ENCODE measurements at regions not wholly inside any gene's neighbourhood (a gene's known extent, or its start where the extent isn't known, plus 50 kb on each side); places are given as distances from the start of the nearest gene placed in this dataset.

DNA sequence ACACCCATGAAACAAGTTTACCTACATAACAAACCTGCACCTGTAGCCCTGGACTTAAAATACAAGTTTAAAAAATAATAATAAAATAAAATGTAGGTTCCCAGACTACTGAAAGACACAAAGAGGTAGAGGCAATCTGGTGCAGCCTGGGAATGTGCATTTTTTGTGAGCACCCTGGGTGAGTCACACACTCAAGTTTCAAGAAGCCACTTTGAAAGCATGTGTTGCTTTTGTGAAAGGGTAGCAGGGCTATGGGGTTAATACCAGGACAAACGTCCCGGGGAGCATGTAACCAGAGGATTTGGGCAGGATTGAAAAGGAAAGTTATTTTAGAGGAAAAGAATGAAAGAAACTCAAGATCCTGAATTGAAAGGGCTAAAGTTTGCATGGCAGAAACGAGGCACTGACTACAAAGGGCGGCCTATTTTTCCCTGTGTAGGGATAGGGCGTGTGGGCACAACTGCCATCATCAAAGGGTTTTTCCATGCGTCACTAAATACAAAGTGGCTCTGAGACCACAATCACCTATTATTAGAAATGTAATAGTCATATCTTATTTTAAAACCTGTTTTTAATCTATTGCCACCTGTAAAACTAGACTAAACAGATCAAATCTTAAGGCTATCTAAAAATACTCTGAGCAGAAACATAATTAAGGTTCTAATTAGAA, 314.9 kb downstream of the COG6 start:
- no peak for DNase-seq (ENCODE audit: low read depth)

DNA sequence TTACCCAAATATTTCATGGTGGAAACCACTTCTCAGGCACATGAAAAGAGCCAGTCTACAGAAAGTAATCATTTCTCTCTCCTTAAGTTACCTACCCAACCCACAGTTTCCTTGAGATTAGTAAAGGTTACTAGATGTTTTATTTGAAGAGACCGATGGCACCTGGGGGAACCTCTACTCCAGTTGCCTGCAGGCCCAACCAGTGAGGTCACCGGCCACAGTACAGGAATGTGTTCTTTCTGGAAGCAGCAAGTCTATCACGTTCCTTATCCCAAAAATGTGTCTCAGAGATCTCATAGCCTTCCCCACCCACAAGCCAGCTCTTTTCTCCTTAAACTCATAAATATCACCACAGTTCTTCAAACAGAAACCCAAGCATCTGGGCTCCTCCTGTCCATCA, 316.1 kb downstream of the COG6 start:
- DNase-seq (ENCODE audit: low read depth) = no peak

DNA sequence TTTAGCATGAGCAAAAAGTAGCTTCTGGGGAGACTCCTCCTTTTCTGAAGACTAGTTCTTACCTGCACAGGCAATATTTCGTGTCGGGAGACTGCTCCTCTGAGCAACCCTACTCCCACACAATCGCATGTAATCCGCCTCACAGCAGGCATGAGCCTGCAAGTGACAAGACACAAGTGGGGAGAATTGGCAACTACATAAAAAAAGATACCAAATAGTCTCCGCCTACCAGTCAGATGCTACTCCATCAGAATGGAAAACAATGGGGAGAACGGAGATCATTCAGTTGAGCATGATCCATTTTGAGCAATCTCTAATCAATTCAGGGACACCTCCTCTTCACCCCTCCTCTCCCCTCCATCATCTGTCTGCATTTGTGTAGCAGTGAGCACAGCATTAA, 321.0 kb downstream of the COG6 start:
- no peak for DNase-seq (ENCODE audit: low read depth)

DNA sequence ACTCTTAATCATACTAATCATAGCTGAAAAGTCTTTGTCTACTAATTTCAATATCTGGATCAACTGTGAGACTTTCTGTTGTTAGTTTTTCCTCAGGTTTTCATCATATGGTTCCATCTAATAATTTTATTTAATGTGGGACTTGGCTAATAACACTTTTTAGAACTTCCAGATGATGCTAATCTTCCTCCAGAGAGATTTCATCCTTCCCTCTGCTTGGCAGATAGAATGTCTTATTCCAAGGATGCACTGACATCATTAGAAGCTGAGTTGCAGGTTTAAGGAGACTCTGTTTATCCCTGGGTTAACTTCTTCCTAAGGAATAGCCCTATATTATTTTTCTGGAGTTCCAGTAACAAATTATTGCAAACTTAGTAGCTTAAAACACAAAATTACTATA, 325.6 kb downstream of the COG6 start:
- no peak for DNase-seq (ENCODE audit: low read depth)

DNA sequence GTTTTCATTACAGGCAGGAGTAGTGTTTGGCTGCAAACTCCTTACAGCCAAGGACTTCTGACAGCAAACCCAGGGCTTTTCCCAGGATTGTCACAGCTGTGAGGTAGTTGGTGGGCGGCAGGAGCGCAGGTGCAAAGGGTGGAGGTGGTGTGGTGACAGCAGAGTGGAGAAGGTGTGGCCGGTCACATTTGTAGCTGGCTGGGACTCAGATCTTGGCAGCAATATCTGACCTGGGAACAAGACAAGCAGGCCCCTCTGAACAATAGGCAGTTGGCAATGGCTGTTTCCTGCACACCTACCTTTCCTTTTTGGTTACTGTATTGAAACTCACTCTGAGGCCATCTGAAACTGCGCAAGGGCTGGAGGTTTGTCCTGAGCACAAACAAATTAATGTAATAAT, 327.3 kb downstream of the COG6 start:
- no peak for DNase-seq (ENCODE audit: low read depth)

DNA sequence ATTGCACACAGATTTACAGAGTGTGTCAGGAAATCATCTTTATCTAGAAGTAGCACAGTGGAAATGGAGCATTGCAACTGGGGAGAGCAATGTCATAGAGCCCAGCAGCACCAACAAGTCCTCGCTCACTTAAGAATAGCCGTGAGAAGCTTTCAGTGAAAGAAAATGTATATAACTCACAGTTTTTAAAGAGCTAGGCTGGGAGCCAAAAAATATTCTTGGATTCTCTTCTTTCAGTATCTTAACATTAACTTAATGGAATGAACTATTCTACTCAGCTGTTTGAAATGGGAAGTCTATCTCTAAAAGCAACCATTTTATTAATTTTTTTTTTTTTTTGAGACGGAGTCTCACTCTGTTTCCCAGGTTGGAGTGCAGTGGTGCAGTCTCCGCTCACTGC, 329.6 kb downstream of the COG6 start:
- no peak for DNase-seq (ENCODE audit: low read depth)

DNA sequence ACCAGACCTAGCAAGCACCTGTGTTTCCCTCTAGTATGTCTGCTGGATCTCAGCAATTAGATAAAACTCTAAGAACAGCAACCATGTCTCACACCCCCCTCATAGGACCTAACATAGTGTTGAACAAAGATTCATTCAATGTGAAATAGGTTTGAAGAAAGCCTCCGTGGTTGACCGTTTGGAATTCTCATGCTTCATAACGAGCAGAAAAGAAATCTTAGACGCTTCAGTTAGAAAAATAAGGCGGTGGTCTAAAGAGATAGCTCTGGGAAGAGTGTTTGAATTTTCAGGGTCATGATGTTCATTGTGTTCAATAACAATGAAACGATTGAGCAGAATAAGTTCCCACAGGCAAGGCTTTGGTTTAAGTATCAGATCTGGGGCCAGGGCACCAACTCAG, 332.9 kb downstream of the COG6 start:
- DNase-seq (ENCODE audit: low read depth) = no peak

DNA sequence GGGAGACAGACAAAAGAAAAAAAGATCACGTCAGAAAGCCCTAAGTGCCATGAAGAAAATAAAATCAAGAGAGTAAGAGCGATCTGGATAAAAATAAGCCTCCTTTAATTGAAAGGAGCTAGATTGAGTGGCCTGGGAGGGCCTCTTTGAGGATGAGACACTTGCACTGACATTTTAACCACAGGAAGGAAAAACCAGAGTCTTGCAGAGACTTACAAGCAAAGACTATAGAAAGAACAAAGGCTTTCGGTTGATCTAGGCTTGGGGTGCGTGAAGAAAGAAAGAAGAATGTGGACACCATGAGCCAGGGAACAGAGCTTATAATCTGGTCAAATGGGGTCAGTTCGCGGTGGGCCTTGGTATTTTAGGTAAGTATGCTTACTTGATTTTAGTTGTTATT, 342.7 kb downstream of the COG6 start:
- no peak for DNase-seq (ENCODE audit: low read depth)

DNA sequence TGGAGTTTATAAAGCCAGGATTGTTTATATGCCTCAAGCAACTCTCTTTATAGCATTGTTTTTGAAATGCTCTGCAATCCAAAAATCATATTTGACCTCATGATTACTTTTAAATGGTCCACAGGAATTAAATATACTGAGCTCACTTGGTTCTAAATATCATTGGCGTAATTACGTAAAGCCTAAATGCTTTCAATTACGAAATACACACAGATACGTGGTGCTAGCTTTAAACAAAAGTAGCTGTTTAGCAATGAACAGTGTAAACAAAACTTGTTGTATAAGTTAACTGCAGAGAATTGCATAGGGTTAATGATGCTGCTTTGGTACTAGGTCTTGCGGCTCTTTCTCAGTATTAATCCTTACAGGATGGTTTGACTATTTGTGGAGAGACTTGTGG, 346.6 kb downstream of the COG6 start:
- no peak for DNase-seq (ENCODE audit: low read depth)

DNA sequence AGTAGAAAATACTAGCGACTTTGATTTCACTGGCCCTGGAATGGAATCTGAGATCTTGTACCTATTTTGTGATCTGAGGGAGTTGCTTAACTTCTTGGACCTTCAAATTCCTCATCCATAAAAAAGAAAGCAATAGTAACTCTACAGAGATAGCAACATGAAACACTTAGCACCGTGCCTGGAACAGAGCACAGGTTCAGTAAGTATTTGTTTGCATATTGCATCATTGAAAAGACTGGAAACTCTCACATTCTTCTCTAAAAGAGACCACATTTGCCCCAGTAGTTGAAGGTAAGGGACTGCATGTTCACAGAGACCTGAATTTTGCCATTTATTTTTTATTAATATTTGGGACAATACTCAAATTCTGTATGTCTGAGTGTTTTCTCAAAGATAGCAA, 358.1 kb downstream of the COG6 start:
- no peak for DNase-seq (ENCODE audit: low read depth)

DNA sequence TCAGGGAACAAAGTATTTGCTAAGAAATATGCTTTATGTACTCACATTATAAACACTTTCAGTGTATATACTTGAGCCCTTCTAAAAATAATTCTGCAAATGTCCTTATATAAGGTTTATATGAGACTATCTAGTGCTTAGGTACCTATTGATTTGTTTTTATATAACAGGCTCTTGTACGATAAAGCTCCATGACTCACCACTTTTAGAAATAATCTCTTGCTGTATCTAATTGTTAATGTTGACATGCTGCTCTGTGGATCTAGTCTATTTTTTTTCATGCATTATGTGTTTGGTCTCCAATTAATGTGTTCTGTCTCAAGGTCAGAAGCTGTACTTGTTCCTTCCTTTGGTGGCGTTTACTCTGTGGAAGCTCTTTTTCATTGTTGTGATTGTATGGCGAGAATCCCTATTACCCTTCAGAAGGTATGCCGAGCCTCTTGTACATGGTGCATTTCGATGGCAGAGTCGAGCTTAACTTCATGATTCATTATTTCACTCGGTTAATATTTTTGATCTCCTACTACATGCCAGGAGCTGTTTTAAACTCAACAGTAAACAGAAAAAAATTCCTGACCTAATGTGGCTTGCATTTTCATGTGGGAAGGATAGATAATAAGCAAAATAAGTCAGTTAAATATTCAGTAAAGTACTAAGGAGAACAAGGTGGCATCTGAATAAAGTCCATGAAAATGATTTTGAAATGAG, 361.6 kb downstream of the COG6 start:
- DNase-seq (ENCODE audit: low read depth) = no peak

DNA sequence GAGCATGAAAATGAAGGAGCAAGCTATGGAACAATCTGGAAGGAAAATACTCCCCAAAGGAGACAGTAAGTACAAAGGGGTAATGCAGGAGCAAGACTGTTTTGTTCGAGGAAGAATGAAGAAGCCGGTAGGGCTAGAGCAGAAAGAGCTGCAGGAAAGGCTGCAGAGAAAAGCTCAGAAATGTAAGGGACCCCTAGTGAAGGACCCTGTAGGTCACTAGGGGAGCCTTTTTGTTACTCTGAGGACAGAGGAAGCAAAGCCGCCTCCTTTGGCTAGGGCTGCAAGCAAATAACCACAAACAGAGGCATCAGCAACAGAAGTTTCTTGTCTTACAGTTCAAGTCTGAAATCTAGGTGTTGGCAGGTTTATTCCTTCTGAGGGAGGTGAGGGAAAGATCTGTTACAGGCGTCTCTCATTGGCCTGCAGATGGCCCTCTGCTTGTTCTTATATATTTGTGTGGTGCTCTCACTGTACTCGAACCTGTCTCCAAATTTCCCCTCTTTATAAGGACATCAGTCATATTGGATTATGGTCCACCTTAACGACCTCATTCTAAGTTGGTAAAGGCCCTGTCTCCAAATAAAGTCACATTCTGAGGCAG, 362.3 kb downstream of the COG6 start:
- DNase-seq (ENCODE audit: low read depth) = no peak

DNA sequence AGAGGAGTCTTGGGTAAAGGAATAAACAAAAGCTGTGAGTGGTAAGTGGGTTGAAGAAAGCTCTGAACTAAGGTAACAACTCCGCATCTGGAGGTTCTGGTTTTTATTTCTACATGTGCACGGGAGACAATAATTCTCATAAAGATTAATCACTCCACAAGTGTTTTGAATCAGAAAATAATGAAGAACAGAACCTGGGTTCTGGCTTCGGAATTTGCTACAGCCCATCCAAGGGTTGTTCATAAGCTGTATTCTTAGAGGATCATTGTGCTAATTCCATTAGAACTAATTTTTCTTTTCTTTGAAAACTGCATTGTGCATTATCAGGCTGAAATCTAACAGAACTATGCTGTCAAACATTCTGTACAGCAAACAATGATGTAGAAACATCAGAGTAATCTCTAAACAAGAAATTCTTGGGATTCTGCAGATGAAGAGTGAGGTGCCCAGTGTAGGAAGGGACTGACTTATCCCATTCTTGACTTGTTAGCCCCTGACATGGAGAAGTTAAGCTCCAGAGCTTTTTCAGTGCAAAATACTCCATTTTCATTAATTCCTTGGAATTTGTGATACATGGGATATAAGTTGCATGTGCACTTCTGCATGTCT, 368.2 kb downstream of the COG6 start:
- DNase-seq (ENCODE audit: low read depth) = no peak

DNA sequence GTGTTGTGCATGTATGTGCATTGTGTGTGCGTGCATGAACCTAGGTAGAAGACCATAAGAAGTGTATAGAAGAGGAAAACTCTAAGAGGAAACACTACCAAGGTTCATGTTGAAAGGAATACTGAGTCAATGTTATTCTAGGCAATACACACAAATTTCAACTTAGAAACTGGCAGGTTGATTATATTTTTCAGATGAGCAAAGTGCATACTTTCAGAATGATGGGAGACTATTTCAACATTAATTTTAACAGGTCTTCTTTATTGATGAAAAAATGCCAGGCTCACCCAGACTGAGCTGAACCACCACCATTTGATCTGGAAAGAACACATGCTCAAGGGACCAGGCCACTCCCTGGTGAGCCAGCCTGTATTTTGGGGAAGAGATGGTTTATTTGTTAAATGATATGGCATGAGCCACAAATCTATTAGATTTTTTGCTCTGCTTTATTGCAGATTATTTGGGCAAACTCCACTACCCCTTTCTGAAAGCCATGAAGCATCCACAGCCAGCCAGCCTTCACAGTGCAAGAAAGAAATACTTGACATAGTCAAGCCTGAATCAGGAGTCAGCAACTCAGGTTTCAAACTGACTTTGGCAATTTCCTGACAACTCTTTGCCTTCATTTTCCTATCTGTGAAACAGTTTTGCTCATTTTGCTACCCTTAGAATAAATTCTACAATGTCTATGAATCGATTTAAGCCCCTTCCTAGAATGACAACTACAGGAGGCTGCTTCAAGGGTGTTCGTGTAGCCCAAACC, 368.9 kb downstream of the COG6 start:
- DNase-seq (ENCODE audit: low read depth) = no peak

DNA sequence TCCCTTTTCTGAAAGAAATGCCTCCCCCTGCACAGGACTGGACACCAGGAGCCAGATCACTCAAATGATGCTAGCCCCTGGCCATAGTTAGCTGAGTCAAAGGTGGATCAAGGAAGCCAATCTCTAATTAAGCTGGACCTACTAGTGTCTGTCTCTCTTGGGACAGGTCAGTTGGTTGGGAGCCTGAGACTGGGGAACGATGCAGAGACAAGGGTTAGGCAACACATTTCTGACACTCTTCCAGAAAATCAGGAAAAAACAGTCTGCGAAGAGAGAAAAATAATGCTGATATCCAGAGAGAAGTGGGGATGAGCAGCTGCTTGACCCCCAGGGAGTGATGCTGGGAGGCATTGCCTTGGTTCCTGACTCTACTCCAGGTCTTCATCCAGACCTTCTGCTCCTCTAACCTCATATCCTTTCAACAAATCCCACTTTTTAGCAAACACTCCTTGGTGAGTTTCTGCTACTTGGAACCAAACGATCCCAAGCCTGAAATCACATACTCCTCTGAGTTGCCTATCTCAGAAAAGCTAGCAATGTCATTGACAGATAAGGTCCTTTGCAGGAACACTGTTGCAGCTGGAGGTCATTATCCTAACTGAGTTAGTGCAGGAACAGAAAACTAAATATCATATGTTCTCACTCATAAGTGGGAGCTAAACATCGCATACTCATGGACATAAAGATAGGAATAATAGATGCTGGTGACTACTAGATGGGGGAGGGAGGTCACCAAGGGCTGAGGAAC, 369.7 kb downstream of the COG6 start:
- no peak for DNase-seq (ENCODE audit: low read depth)

DNA sequence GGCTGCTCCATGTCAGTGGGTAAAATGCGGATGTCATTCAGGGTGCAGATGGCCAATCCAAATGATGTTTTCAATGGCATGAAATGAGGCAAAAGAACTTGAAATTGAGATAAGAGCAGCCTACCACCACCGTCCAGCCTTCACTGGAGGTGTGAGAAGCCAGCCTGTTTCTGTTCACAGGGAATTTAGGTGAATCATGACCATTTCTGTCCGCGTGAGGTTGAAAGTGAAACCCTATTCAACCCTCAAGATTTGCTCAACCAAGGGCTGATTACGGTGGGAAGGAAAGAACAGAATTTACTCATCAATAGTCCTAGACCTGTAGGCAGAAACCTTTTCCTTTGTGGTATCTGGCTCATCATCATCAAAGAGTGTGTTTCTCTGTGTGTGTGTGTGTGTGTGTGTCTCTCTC, 370.7 kb downstream of the COG6 start:
- peak; percentile 48 for DNase-seq (ENCODE audit: low read depth)

DNA sequence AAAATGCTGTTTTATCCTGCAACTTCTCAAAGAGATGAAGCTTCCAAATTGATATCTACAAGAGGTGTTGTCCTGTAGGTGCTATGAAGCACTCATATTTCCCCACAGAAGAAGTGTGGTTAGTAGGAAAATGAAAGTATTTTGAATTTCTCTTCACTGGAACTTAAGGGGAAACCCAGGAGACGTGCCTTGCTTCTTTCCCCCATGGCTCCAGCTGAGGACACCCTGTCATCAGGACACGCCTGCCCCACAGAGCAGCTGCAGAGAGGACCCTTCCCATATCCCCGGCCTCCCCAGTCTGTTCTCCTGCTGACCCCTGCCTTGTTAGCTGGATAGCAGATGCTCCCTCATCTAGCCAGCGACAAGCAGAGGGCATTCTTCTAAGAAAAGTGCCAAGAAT, 371.3 kb downstream of the COG6 start:
- peak; percentile 52 for DNase-seq (ENCODE audit: low read depth)

DNA sequence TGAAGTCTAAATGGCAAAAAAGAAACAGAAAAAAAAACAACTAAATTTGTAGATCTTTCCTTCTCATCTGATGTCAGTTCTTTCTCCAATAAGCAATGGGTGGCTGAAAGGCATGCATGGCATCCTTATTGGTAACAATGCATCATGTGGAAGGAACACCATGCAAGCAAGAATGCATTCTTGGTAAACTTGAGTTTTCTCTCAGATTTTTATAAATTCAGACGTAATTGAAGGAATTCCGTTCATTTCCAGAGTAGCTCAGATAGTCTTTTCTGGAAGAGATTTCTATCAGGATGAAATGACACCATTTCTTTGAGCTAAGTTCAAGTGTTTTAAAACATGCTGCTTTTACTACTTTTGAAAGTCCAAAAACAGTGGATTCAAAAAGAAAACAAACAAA, 373.0 kb downstream of the COG6 start:
- no peak for DNase-seq (ENCODE audit: low read depth)

DNA sequence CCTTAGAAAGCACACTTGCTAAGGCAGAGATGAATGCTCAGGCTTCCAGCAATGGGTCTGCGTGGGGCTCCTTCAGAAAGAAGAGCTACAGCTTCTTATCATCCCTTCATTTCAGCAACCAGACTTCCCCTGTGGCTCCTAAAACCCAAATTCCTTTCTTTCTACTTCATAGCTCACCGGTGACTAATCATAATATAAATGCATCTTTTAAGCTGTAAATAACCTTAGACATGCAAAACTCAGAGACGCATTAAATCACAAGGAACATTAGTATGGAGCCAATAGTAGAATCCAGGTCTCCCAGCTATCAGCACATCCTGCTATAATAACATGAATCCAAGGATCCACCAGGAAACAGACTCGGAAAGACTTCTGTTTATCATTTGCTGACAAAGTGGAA, 375.6 kb downstream of the COG6 start:
- DNase-seq (ENCODE audit: low read depth) = no peak

DNA sequence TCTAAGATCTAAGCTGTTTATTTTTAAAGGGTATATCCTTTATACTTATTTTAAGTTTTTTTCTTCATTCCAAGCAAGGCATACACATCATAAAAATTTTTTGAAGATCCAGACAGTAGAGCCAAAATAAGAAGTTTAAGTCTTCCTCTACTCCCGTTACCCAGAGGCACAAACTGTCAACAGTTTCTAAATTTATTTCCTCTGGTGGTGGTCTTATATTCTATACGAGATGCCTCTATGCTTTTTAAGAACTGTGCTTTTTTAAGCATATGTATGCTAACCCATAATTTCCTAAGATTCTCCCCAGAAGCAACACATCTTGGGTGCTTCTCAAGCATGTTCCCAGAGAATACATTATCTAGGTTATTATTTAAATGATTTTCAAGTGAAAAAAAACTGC, 383.6 kb downstream of the COG6 start:
- DNase-seq (ENCODE audit: low read depth) = no peak

DNA sequence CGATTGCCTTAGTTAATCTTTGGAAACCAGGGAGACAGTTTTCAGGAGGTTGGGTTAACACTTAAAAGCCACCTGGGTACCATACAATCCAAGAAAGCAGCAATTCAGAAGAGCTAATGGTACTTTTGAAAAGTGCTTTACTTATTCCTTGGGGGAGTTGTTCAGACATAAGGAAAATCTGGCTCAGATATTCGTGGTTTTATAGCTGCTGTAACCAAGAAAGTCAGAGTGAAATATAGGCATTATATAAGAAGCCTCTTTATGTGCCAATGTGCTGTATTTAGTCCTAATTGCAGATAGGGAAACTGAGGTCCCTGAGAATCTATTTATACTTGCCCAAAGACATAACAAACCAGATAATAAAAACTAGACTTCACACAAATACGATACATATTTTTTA, 387.5 kb downstream of the COG6 start:
- no peak for DNase-seq (ENCODE audit: low read depth)

DNA sequence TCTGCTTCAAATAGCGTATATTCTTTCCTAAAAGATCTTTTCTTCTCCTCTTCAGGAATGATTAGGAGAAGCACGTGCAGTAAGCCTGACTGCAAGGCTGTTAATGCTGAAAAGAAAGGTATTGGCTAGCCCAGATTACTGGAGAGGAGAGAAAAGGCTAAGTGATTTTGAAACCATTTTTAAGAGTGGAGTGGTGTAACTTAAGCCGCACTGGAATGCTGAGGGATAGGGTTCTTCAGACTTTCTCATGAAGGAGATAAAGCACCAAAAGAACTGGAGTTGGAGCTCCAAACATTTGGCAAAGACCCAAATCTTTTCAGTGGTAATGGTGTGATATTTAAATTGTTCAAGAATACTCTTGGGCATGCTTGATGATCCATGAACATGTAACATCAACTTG, 388.3 kb downstream of the COG6 start:
- DNase-seq (ENCODE audit: low read depth) = no peak
